ENCODE measurements at regions not wholly inside any gene's neighbourhood (a gene's known extent, or its start where the extent isn't known, plus 50 kb on each side); places are given as distances from the start of the nearest gene placed in this dataset.

DNA sequence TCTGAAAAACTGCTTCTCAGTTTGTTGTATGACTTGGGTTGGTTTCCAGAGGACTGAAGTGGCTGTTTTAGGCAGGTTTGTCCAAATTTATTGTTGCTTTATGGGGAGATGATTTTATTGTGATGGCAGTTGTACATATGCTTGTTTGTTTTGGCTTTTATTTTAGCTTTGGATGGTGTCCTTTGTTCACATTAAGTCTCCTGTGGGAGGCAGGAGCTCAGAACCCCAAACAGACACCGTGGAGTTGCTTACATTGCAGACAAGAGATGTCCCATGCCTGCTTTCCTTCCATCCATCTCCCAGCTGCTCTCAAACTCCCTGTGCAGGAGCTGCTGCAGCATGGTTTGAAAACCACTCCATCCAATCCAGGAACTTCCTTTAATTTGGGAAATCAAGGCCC, 414.7 kb downstream of the LPIN1 start:
- Histone ChIP-seq H3K27ac (no peak overlapping the region), H3K9me3 (no peaks in the 10 kb centered on the region), H3K36me3 (replicated peaks in 1 of 2; ENCODE audit: insufficient read depth in 1 of 2, low read depth in 2 of 2) (no peaks in the 10 kb centered on the region), H3K27me3 (no peaks in the 10 kb centered on the region), H3K4me1 (no peaks in the 10 kb centered on the region), H3K4me3 (no peak overlapping the region)
- 42 to 45% methylated on average over 1 of the region's 1 CpG for WGBS, 2 donors
- ATAC-seq (no peak), DNase-seq (no peak)
- no peak for TF ChIP-seq POLR2A (IDR thresholded peaks at IDR 0.05)
- TF ChIP-seq, protein P1, sequence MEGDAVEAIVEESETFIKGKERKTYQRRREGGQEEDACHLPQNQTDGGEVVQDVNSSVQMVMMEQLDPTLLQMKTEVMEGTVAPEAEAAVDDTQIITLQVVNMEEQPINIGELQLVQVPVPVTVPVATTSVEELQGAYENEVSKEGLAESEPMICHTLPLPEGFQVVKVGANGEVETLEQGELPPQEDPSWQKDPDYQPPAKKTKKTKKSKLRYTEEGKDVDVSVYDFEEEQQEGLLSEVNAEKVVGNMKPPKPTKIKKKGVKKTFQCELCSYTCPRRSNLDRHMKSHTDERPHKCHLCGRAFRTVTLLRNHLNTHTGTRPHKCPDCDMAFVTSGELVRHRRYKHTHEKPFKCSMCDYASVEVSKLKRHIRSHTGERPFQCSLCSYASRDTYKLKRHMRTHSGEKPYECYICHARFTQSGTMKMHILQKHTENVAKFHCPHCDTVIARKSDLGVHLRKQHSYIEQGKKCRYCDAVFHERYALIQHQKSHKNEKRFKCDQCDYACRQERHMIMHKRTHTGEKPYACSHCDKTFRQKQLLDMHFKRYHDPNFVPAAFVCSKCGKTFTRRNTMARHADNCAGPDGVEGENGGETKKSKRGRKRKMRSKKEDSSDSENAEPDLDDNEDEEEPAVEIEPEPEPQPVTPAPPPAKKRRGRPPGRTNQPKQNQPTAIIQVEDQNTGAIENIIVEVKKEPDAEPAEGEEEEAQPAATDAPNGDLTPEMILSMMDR (IDR thresholded peaks at IDR 0.05) = no peak
- intact Hi-C loops (cut with DNase I) = no loop called here

- Histone ChIP-seq H3K27ac (no peak overlapping the region), H3K9me3 (no peaks in the 10 kb centered on the region), H3K27me3 (no peaks in the 10 kb centered on the region), H3K4me3 (no peak overlapping the region), H3K36me3 (replicated peaks in 1 of 2; ENCODE audit: insufficient read depth in 1 of 2, low read depth in 2 of 2) (no peaks in the 10 kb centered on the region), H3K4me1 (no peaks in the 10 kb centered on the region)
- TF ChIP-seq POLR2A (IDR thresholded peaks at IDR 0.05) = no peak
- WGBS, 2 donors = 86 to 87% methylated on average over 12 of the region's 12 CpGs
- ATAC-seq (no peak), DNase-seq (no peak)
- intact Hi-C loops (cut with DNase I) = no loop called here
Measured at GRCh38 chr2:12162269-12163247, 416.1 kb downstream of the LPIN1 start.

- 92% methylated on average over 12 of the region's 12 CpGs for WGBS, 2 donors
- DNase-seq = no peak
- Histone ChIP-seq H3K27ac (no peak overlapping the region), H3K9me3 (no peaks in the 10 kb centered on the region), H3K27me3 (no peaks in the 10 kb centered on the region), H3K4me1 (no peaks in the 10 kb centered on the region), H3K4me3 (no peak overlapping the region), H3K36me3 (replicated peaks in 1 of 2; ENCODE audit: insufficient read depth in 1 of 2, low read depth in 2 of 2) (no peaks in the 10 kb centered on the region)
- no peak for ATAC-seq
- TF ChIP-seq POLR2A (IDR thresholded peaks at IDR 0.05) = no peak
- TF ChIP-seq, protein P1 (IDR thresholded peaks at IDR 0.05) = no peak
- intact Hi-C loops (cut with DNase I) = no loop called here
Measured at GRCh38 chr2:12163866-12164265, 417.4 kb downstream of the LPIN1 start.

GRCh38 chr2:12164689-12165088, 418.3 kb downstream of the LPIN1 start:
- Histone ChIP-seq H3K9me3 (no peaks in the 10 kb centered on the region), H3K4me3 (no peak overlapping the region), H3K27ac (no peak overlapping the region), H3K27me3 (no peaks in the 10 kb centered on the region), H3K36me3 (replicated peaks in 1 of 2; ENCODE audit: insufficient read depth in 1 of 2, low read depth in 2 of 2) (no peaks in the 10 kb centered on the region), H3K4me1 (no peaks in the 10 kb centered on the region)
- DNase-seq = no peak
- no peak for ATAC-seq
- intact Hi-C loops (cut with DNase I) = no loop called here
- TF ChIP-seq, protein P1 (IDR thresholded peaks at IDR 0.05) = no peak
- TF ChIP-seq POLR2A (IDR thresholded peaks at IDR 0.05) = no peak
- WGBS, 2 donors = 83 to 84% methylated on average over 5 of the region's 5 CpGs

DNA sequence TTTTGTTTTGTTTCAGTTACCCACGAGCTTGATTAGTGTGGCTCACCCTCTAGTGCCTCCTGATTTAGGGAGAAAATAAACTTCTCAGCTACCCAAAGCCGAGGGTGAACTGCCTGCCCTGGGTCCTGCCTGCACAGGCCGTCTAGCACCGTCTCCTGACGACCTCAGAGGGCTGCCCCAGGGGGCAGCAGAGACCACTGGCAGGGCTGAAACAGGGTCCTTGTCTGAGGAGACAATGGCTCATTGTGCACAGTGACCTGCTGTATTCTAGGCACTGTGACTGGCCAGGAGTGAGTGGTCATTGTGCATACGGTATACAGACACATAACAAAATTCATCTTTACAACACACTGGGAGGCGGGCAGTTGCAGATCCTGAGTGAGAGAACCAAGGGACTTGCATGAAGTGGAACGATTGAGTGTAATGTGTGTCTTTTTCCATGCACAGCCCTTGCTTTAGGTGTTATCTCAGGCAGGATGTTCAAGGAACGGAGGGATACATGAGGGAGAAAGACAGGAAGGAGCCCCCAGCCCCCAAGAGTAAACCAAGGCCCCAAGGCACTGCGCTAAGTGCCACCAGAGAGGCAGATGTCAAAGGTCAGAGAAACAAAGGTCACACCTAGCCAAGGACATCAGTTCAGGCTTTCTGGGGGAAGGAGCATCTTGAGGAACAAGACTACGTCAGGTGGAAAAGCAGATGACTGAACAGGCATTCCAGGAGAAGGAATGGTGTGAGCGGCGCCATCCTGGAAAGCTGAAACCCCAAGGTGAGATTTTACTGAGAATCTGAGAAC, 421.3 kb downstream of the LPIN1 start:
- DNase-seq = peak in 2 of 4 donors; percentile 8 to 28
- H3K9me3 ChIP-seq = no peaks in the 10 kb centered on the region
- H3K4me3 ChIP-seq = no peak overlapping the region
- TF ChIP-seq POLR2A (IDR thresholded peaks at IDR 0.05) = no peak
- TF ChIP-seq, protein P1 (IDR thresholded peaks at IDR 0.05) = peak in 4 of 7 experiments; percentile 22 to 34 (median 23)
- 78 to 84% methylated on average over 13 of the region's 13 CpGs for WGBS, 2 donors
- no peak overlapping the region for H3K27ac ChIP-seq
- ATAC-seq = no peak
- intact Hi-C loops (cut with DNase I) = no loop called here
- no peaks in the 10 kb centered on the region for H3K4me1 ChIP-seq
- no peaks in the 10 kb centered on the region for H3K36me3 ChIP-seq (replicated peaks in 1 of 2; ENCODE audit: insufficient read depth in 1 of 2, low read depth in 2 of 2)
- H3K27me3 ChIP-seq = no peaks in the 10 kb centered on the region
